IMR-90 (cell line): ENCODE measurements at regions not wholly inside any gene's neighbourhood (a gene's known extent, or its start where the extent isn't known, plus 50 kb on each side); places are given as distances from the start of the nearest gene placed in this dataset.
A peak's percentile ranks its signal among the peaks of the same experiment; 100 is the strongest.

Experiments
- ATAC-seq: fragments of 200-7000 bp; cut with Tn5 transposase; 2 replicates; pipeline ENCODE4 v1.9.1; 2020; ENCODE audit warnings: low read depth, mild to moderate bottlenecking, moderate library complexity
- BruUV-seq: library from RNA; stranded (reverse); fragments of 400-500 nt; replicated peaks from 2 replicates; lab custom pipeline; 2021; lab: Mats Ljungman, UMichigan
- CTCF ChIA-PET: fragments of 300-600 bp; formaldehyde crosslinking; extraction: SDS; loops from one replicate; lab custom pipeline; 2021; ENCODE audit warnings: antibody characterized with exemption; lab: Yijun Ruan, JAX
- POLR2A ChIA-PET: fragments of 300-600 bp; sonication (Branson Sonifier 250); formaldehyde crosslinking; loops from one replicate; lab custom pipeline; 2022; ENCODE audit warnings: antibody characterized with exemption; ENCODE audit not compliant: unreplicated experiment; lab: Charles Lee
- DNase-seq: peaks from one replicate; pipeline ENCODE4 v3.0.0; 2013
- H2AFZ ChIP-seq: replicated peaks from 2 replicates; pipeline ENCODE3; 2013; ENCODE audit warnings: low read length, mild to moderate bottlenecking; ENCODE audit not compliant: poor library complexity
- H2AK5ac ChIP-seq: 2 replicates; pipeline ENCODE4 v1.6.1; 2013; ENCODE audit warnings: low read depth, low read length, inconsistent platforms
- H2AK9ac ChIP-seq: replicated peaks from 2 replicates; pipeline ENCODE3; 2013; ENCODE audit warnings: mild to moderate bottlenecking, low read depth, low read length, moderate library complexity; ENCODE audit not compliant: poor library complexity
- H2BK120ac ChIP-seq: 2 replicates; pipeline ENCODE4 v1.6.1; 2013; ENCODE audit warnings: low read depth, low read length, inconsistent platforms
- H2BK15ac ChIP-seq: 3 replicates; pipeline ENCODE4 v1.6.1; 2013; ENCODE audit warnings: low read depth, low read length, inconsistent platforms
- H2BK20ac ChIP-seq: 2 replicates; pipeline ENCODE4 v1.6.1; 2013; ENCODE audit warnings: low read depth, mild to moderate bottlenecking, inconsistent platforms, low read length, moderate library complexity
- H2BK5ac ChIP-seq: 2 replicates; pipeline ENCODE4 v1.6.1; 2013; ENCODE audit warnings: mild to moderate bottlenecking, low read depth, low read length, inconsistent platforms; ENCODE audit not compliant: poor library complexity, severe bottlenecking
- H3K14ac ChIP-seq: replicated peaks from 2 replicates; pipeline ENCODE4 v1.6.1; 2013; ENCODE audit warnings: low read depth, low read length, inconsistent platforms
- H3K18ac ChIP-seq: 2 replicates; pipeline ENCODE4 v1.6.1; 2013; ENCODE audit warnings: low read depth, low read length, control low read depth
- H3K23ac ChIP-seq: 2 replicates; pipeline ENCODE4 v1.6.1; 2013; ENCODE audit warnings: low read depth, low read length, inconsistent platforms
- H3K27ac ChIP-seq: 2 replicates; pipeline ENCODE4 v1.5.1; 2013; ENCODE audit warnings: mild to moderate bottlenecking, control low read depth, low read length; ENCODE audit not compliant: insufficient read depth
- H3K27me3 ChIP-seq: 2 replicates; pipeline ENCODE4 v1.6.1; 2013; ENCODE audit warnings: low read length; ENCODE audit not compliant: control insufficient read depth, insufficient read depth
- H3K36me3 ChIP-seq: 2 replicates; pipeline ENCODE4 v1.6.1; 2013; ENCODE audit warnings: low read length, mixed read lengths; ENCODE audit not compliant: control insufficient read depth, insufficient read depth
- H3K4ac ChIP-seq: 2 replicates; pipeline ENCODE4 v1.6.1; 2013; ENCODE audit warnings: low read depth, low read length, inconsistent platforms
- H3K4me1 ChIP-seq: 2 replicates; pipeline ENCODE4 v1.6.1; 2013; ENCODE audit warnings: low read length, mixed read lengths; ENCODE audit not compliant: control insufficient read depth, insufficient read depth
- H3K4me2 ChIP-seq: 2 replicates; pipeline ENCODE4 v1.6.1; 2013; ENCODE audit warnings: low read depth, mild to moderate bottlenecking, control low read depth, low read length, moderate library complexity
- H3K4me3 ChIP-seq: 2 replicates; pipeline ENCODE4 v1.5.1; 2013; ENCODE audit warnings: low read depth, mild to moderate bottlenecking, control low read depth, low read length, moderate library complexity; ENCODE audit not compliant: insufficient read depth
- H3K56ac ChIP-seq: 2 replicates; pipeline ENCODE4 v1.6.1; 2013; ENCODE audit warnings: low read length, inconsistent platforms; ENCODE audit not compliant: insufficient read depth; ENCODE audit errors: extremely low read depth
- H3K79me1 ChIP-seq, 2 experiments: 2 replicates each; pipeline ENCODE4 v1.6.1; 2013; ENCODE audit warnings: low read length in 2 of 2, inconsistent platforms in 1 of 2, low read depth in 1 of 2
- H3K9ac ChIP-seq: 2 replicates; pipeline ENCODE4 v1.6.1; 2013; ENCODE audit warnings: low read depth, low read length, control low read depth
- H3K9me1 ChIP-seq: 2 replicates; pipeline ENCODE4 v1.6.1; 2013; ENCODE audit warnings: low read length, inconsistent platforms; ENCODE audit not compliant: insufficient read depth
- H3K9me3 ChIP-seq: 2 replicates; pipeline ENCODE4 v1.6.1; 2013; ENCODE audit warnings: low read length; ENCODE audit not compliant: control insufficient read depth, insufficient read depth
- H4K20me1 ChIP-seq: 2 replicates; pipeline ENCODE4 v1.6.1; 2013; ENCODE audit warnings: low read length, inconsistent platforms; ENCODE audit not compliant: insufficient read depth
- H4K5ac ChIP-seq: 2 replicates; pipeline ENCODE4 v1.6.1; 2013; ENCODE audit warnings: mild to moderate bottlenecking, low read depth, low read length, control low read depth
- H4K8ac ChIP-seq, 2 experiments: 2 replicates each; pipeline ENCODE4 v1.6.1; 2013; ENCODE audit warnings: low read depth in 2 of 2, low read length in 2 of 2, control low read depth in 1 of 2, inconsistent platforms in 1 of 2
- H4K91ac ChIP-seq: 2 replicates; pipeline ENCODE4 v1.6.1; 2013; ENCODE audit warnings: low read depth, low read length, inconsistent platforms; ENCODE audit not compliant: insufficient read depth
- BHLHE40 ChIP-seq: fragments of 150-350 bp; IDR thresholded peaks from 2 replicates; pipeline ENCODE4 v1.6.1; 2016; ENCODE audit warnings: mild to moderate bottlenecking, low read depth, low read length
- CEBPB ChIP-seq: IDR thresholded peaks from 2 replicates; pipeline ENCODE4 v1.6.1; 2012; ENCODE audit warnings: low read depth, low read length, improper control_type of control experiment
- FOS ChIP-seq: fragments of 150-350 bp; IDR thresholded peaks from 2 replicates; pipeline ENCODE4 v1.6.1; 2016; ENCODE audit warnings: low read depth, low read length
- MAFK ChIP-seq: IDR thresholded peaks from 2 replicates; pipeline ENCODE4 v1.6.1; 2012; ENCODE audit warnings: low read depth, low read length, improper control_type of control experiment
- MAZ ChIP-seq: IDR thresholded peaks from 2 replicates; pipeline ENCODE4 v1.6.1; 2012; ENCODE audit warnings: low read depth, mild to moderate bottlenecking, low read length, improper control_type of control experiment, moderate library complexity, borderline replicate concordance
- MXI1 ChIP-seq: IDR thresholded peaks from 2 replicates; pipeline ENCODE4 v1.6.1; 2012; ENCODE audit warnings: low read depth, mild to moderate bottlenecking, low read length, moderate library complexity, borderline replicate concordance
- RAD21 ChIP-seq: IDR thresholded peaks from 2 replicates; pipeline ENCODE4 v1.6.1; 2012; ENCODE audit warnings: low read length, improper control_type of control experiment
- RCOR1 ChIP-seq: IDR thresholded peaks from 2 replicates; pipeline ENCODE4 v1.6.1; 2012; ENCODE audit warnings: mild to moderate bottlenecking, low read length, improper control_type of control experiment; ENCODE audit not compliant: insufficient replicate concordance
- USF2 ChIP-seq: fragments of 150-350 bp; IDR thresholded peaks from 2 replicates; pipeline ENCODE4 v1.6.1; 2017; ENCODE audit warnings: mild to moderate bottlenecking, antibody characterized with exemption, low read length, low read depth
- WGBS, 2 experiments: methylation state at CpG; one replicate each; pipeline versions ENCODE4 v1.1.5 to v1.1.7; 2013; ENCODE audit warnings: missing lambda C conversion rate in 2 of 2; ENCODE audit not compliant: insufficient read length in 1 of 2; ENCODE audit errors: extremely low coverage in 2 of 2; 5-methylcytosine and 5-hydroxymethylcytosine counted together
- dilution Hi-C: fragments of 300-500 bp; cut with HindIII; formaldehyde crosslinking; loops from one replicate; pipeline ENCODE4 v1.14.3; 2018; ENCODE audit warnings: low sequenced_read_pairs; ENCODE audit not compliant: unreplicated experiment
- in situ Hi-C: fragments of 300-500 bp; cut with MboI; formaldehyde crosslinking; loops from 3 replicates; pipeline ENCODE4 v1.14.3; 2019; ENCODE audit warnings: low sequenced_read_pairs, inconsistent platforms, mixed read lengths
- intact Hi-C: fragments of 100-400 bp; cut with micrococcal nuclease; formaldehyde crosslinking; loops from 2 replicates; pipeline ENCODE4 v1.10.0; 2022

- Histone ChIP-seq H3K18ac (peak overlapping the region; percentile 20), H2BK5ac (peak overlapping the region; percentile 46), H2AK9ac (peak overlapping the region; percentile 97), H3K4me3 (no peak overlapping the region; the same call in 1 of the 2 replicates), H3K4ac (peak overlapping the region; percentile 93), H4K8ac (peak overlapping the region; percentile 91 to 95), H4K91ac (peak overlapping the region; percentile 89), H2BK120ac (peak overlapping the region; percentile 91), H3K9me3 (no peaks in the 10 kb centered on the region), H2AK5ac (peak overlapping the region; percentile 93), H3K36me3 (no peaks in the 10 kb centered on the region), H3K4me2 (peak overlapping the region; percentile 10), H3K79me1 (no peaks in the 10 kb centered on the region), H2AFZ (peak overlapping the region; percentile 87), H2BK15ac (peak overlapping the region; percentile 78; the same call in 2 of the 3 replicates), H3K27me3 (no peaks in the 10 kb centered on the region), H4K5ac (peak overlapping the region; percentile 1), H3K23ac (peak overlapping the region; percentile 80), H3K9ac (peak overlapping the region; percentile 0; the same call in 1 of the 2 replicates), H3K56ac (peak overlapping the region; percentile 59), H2BK20ac (peak overlapping the region; percentile 94), H3K9me1 (0 out of 2 replicates have a peak, but pooled peaks cover 13% of the 10 kb centered on the region), H3K4me1 (peaks cover 9% of the 10 kb centered on the region), H3K14ac (peak overlapping the region; percentile 30), H4K20me1 (no peaks in the 10 kb centered on the region), H3K27ac (peak overlapping the region; percentile 22)
- ChIA-PET POLR2A (no interaction called here), CTCF (interaction anchor here (1.4 to 3.5 kb wide), 3 partner anchors 10 to 22 kb away, joined by 4 to 15 read pairs (median 8); no protein-coding TSS in a partner anchor)
- in situ Hi-C loops (no loop called here), dilution Hi-C loops (no loop called here), intact Hi-C loops (no loop called here)
- no peak for TF ChIP-seq USF2
- TF ChIP-seq CEBPB = 0 out of 2 replicates have a peak, but pooled peaks have one; percentile 17
- peak; percentile 77 for TF ChIP-seq MAZ
- TF ChIP-seq BHLHE40 = peak; percentile 88
- peak; percentile 75 for TF ChIP-seq FOS
- TF ChIP-seq RCOR1 = no peak
- TF ChIP-seq RAD21 = no peak
- no peak for TF ChIP-seq MXI1
- TF ChIP-seq MAFK = peak; percentile 32; the same call in 1 of the 2 replicates
- DNase-seq = peak; percentile 88
- WGBS, 2 experiments = 100% methylated on average over 1 of the region's 14 CpGs; no CpG with 5 or more reads in 1 of the 2 experiments
- peak; percentile 82 for ATAC-seq
- no TSS peak for BruUV-seq
These were observed 452.4 kb downstream of the PTPRU start for GRCh38 chr1:29688471-29689365.
